HCT116 (cell line): ENCODE measurements at regions not wholly inside any gene's neighbourhood (a gene's known extent, or its start where the extent isn't known, plus 50 kb on each side); places are given as distances from the start of the nearest gene placed in this dataset.

Experiments
- CBX3 ChIP-seq: IDR thresholded peaks from 2 replicates; pipeline ENCODE4 v1.6.1; 2012; ENCODE audit warnings: low read depth
- EZH2 ChIP-seq: fragments of 200-600 bp; sonication (generic); IDR thresholded peaks from 2 replicates; pipeline ENCODE4 v1.6.1; 2017; ENCODE audit warnings: antibody characterized with exemption, mixed run types
- EZH2phosphoT487 ChIP-seq: fragments of 200-600 bp; IDR thresholded peaks from 2 replicates; pipeline ENCODE4 v1.6.1; 2018; ENCODE audit warnings: antibody characterized with exemption, borderline replicate concordance
- POLR2A ChIP-seq: IDR thresholded peaks from 2 replicates; pipeline ENCODE4 v1.7.0; 2011; ENCODE audit warnings: borderline replicate concordance; ENCODE audit not compliant: insufficient read depth, insufficient read length; ENCODE audit errors: extremely low read depth
- POLR2AphosphoS5 ChIP-seq: IDR thresholded peaks from 2 replicates; pipeline ENCODE4 v1.6.1; 2011; ENCODE audit warnings: mild to moderate bottlenecking, low read depth, low read length, moderate library complexity
- SP1 ChIP-seq: IDR thresholded peaks from 2 replicates; pipeline ENCODE4 v1.6.1; 2012; ENCODE audit warnings: low read depth
- TF ChIP-seq, protein P1 (sequence below), 3 experiments: fragments of 200-600 bp in 1 of 3; sonication (generic) in 1 of 3; IDR thresholded peaks in 2 of 3; conservative IDR thresholded peaks in 1 of 3; 2 replicates each; pipeline ENCODE4 v1.5.1; 2012 to 2017; ENCODE audit warnings: low read depth in 2 of 3, low read length in 2 of 3, antibody characterized with exemption in 1 of 3, borderline replicate concordance in 1 of 3, control low read depth in 1 of 3, mild to moderate bottlenecking in 1 of 3, mixed read lengths in 1 of 3, mixed run types in 1 of 3, moderate library complexity in 1 of 3; ENCODE audit not compliant: insufficient read depth in 1 of 3
- TF ChIP-seq, protein P2 (sequence below): IDR thresholded peaks from 2 replicates; pipeline ENCODE4 v1.6.1; 2012
- TF ChIP-seq, protein P3 (sequence below): IDR thresholded peaks from 2 replicates; pipeline ENCODE4 v1.6.1; 2012
- TF ChIP-seq, protein P4 (sequence below): IDR thresholded peaks from 2 replicates; pipeline ENCODE4 v1.6.1; 2012; ENCODE audit warnings: low read depth

DNA sequence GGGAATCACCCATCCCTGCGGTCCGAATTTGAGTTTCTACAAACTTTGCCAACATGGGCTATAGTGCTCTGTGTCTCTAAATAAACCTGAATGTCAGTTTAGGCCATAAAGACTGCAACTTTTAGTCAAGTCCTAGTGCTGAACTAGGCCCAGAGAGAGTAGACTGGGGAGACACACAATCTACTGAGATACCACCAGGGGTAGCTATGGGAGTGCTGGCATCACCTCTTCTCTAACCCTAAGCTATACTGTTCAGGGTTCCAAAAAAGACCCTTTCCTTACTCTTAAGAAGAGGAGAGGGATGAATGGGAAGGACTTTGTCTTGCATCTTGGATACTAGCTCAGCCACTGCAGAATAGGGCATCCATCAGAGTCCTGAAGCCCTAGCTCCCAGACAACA, 866.7 kb upstream of the PRMT6 start:
- TF ChIP-seq, protein P1, sequence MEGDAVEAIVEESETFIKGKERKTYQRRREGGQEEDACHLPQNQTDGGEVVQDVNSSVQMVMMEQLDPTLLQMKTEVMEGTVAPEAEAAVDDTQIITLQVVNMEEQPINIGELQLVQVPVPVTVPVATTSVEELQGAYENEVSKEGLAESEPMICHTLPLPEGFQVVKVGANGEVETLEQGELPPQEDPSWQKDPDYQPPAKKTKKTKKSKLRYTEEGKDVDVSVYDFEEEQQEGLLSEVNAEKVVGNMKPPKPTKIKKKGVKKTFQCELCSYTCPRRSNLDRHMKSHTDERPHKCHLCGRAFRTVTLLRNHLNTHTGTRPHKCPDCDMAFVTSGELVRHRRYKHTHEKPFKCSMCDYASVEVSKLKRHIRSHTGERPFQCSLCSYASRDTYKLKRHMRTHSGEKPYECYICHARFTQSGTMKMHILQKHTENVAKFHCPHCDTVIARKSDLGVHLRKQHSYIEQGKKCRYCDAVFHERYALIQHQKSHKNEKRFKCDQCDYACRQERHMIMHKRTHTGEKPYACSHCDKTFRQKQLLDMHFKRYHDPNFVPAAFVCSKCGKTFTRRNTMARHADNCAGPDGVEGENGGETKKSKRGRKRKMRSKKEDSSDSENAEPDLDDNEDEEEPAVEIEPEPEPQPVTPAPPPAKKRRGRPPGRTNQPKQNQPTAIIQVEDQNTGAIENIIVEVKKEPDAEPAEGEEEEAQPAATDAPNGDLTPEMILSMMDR (IDR thresholded peaks at IDR 0.05 in 2 of 3, conservative IDR thresholded peaks at IDR 0.05 in 1 of 3; ENCODE audit: borderline replicate concordance in 1 of 3, insufficient read depth in 1 of 3, low read depth in 2 of 3, low read length in 2 of 3) = no peak
- no peak for TF ChIP-seq POLR2AphosphoS5
- no peak for TF ChIP-seq EZH2phosphoT487
- TF ChIP-seq POLR2A = no peak
- TF ChIP-seq, protein P2, sequence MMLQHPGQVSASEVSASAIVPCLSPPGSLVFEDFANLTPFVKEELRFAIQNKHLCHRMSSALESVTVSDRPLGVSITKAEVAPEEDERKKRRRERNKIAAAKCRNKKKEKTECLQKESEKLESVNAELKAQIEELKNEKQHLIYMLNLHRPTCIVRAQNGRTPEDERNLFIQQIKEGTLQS = no peak
- no peak for TF ChIP-seq SP1
- TF ChIP-seq, protein P3, sequence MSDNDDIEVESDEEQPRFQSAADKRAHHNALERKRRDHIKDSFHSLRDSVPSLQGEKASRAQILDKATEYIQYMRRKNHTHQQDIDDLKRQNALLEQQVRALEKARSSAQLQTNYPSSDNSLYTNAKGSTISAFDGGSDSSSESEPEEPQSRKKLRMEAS = no peak
- TF ChIP-seq, protein P4, sequence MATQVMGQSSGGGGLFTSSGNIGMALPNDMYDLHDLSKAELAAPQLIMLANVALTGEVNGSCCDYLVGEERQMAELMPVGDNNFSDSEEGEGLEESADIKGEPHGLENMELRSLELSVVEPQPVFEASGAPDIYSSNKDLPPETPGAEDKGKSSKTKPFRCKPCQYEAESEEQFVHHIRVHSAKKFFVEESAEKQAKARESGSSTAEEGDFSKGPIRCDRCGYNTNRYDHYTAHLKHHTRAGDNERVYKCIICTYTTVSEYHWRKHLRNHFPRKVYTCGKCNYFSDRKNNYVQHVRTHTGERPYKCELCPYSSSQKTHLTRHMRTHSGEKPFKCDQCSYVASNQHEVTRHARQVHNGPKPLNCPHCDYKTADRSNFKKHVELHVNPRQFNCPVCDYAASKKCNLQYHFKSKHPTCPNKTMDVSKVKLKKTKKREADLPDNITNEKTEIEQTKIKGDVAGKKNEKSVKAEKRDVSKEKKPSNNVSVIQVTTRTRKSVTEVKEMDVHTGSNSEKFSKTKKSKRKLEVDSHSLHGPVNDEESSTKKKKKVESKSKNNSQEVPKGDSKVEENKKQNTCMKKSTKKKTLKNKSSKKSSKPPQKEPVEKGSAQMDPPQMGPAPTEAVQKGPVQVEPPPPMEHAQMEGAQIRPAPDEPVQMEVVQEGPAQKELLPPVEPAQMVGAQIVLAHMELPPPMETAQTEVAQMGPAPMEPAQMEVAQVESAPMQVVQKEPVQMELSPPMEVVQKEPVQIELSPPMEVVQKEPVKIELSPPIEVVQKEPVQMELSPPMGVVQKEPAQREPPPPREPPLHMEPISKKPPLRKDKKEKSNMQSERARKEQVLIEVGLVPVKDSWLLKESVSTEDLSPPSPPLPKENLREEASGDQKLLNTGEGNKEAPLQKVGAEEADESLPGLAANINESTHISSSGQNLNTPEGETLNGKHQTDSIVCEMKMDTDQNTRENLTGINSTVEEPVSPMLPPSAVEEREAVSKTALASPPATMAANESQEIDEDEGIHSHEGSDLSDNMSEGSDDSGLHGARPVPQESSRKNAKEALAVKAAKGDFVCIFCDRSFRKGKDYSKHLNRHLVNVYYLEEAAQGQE = no peak
- TF ChIP-seq EZH2 = no peak
- TF ChIP-seq CBX3 = no peak
